Body of pancreas (tissue), 4 donors: ENCODE measurements at regions not wholly inside any gene's neighbourhood (a gene's known extent, or its start where the extent isn't known, plus 50 kb on each side); places are given as distances from the start of the nearest gene placed in this dataset.
"Not testable (repeated sequence)": the region's sequence is repeated elsewhere in the genome, so short reads cannot be mapped to it uniquely, and the experiment has no call there.

ENCODE experiments used
- ATAC-seq: fragments of 150-250 bp; one replicate; pipeline ENCODE4 v1.9.1; 2016
- DNase-seq, 4 donors: peaks; one replicate each; pipeline ENCODE4 v3.0.0-alpha.2; 2019
- H3K27ac ChIP-seq, 4 donors: fragments of 200-600 bp; sonication (generic); 1 replicate in 3 of 4; 2 replicates in 1 of 4; pipeline versions ENCODE4 v1.5.1 to v1.6.1; 2016 to 2019; ENCODE audit warnings: mild to moderate bottlenecking in 1 of 4, mixed read lengths in 1 of 4, moderate library complexity in 1 of 4
- H3K27me3 ChIP-seq, 2 donors: fragments of 200-600 bp; sonication (generic); one replicate each; pipeline ENCODE4 v1.6.0; 2016; ENCODE audit warnings: mild to moderate bottlenecking in 1 of 2
- H3K36me3 ChIP-seq, 2 donors: fragments of 200-600 bp; sonication (generic); replicated peaks in 1 of 2; 2 replicates each; pipeline ENCODE4 v1.5.1; 2016; ENCODE audit warnings: low read depth in 2 of 2; ENCODE audit not compliant: insufficient read depth in 1 of 2
- H3K4me1 ChIP-seq: fragments of 200-600 bp; sonication (generic); one replicate; pipeline ENCODE4 v1.6.0; 2016
- H3K4me3 ChIP-seq, 2 donors: fragments of 200-600 bp; sonication (generic); 1 replicate in 1 of 2; 2 replicates in 1 of 2; pipeline ENCODE4 v1.5.1; 2016 to 2019
- H3K9me3 ChIP-seq, 3 donors: fragments of 200-600 bp; sonication (generic); 1 replicate in 2 of 3; 2 replicates in 1 of 3; pipeline ENCODE4 v1.5.1; 2016
- CTCF ChIP-seq, 7 experiments: fragments of 450-650 bp in 4 of 7; fragments of 200-600 bp in 3 of 7; sonication (generic) in 3 of 7; IDR thresholded peaks; one replicate each; pipeline ENCODE4 v1.5.1; 2016 to 2019; ENCODE audit warnings: antibody characterized with exemption in 7 of 7
- POLR2A ChIP-seq, 3 donors: fragments of 450-650 bp; IDR thresholded peaks; one replicate each; pipeline ENCODE4 v1.6.1; 2016; ENCODE audit warnings: antibody characterized with exemption in 3 of 3, mild to moderate bottlenecking in 2 of 3
- WGBS, 2 donors: methylation state at CpG; one replicate each; pipeline ENCODE4 v1.1.5; 2017; 5-methylcytosine and 5-hydroxymethylcytosine counted together
- intact Hi-C: fragments of 100-400 bp; cut with DNase I; formaldehyde crosslinking; loops from one replicate; pipeline ENCODE4 v1.15.1; 2023

GRCh38 chr14:52182853-52183252 is 84.6 kb upstream of the PTGDR start:
- TF ChIP-seq CTCF (IDR thresholded peaks at IDR 0.05) (no peak), POLR2A (IDR thresholded peaks at IDR 0.05) (no peak)
- H3K4me1 ChIP-seq = no peaks in the 10 kb centered on the region
- H3K36me3 ChIP-seq = no peaks in the 10 kb centered on the region
- 31 to 55% methylated on average over 2 of the region's 2 CpGs for WGBS, 2 donors
- no peak overlapping the region for H3K27ac ChIP-seq
- H3K27me3 ChIP-seq = no peaks in the 10 kb centered on the region
- no peaks in the 10 kb centered on the region for H3K9me3 ChIP-seq
- DNase-seq = no peak
- no peak overlapping the region for H3K4me3 ChIP-seq
- ATAC-seq = no peak
- intact Hi-C loops = no loop called here

- TF ChIP-seq POLR2A (IDR thresholded peaks at IDR 0.05) (no peak), CTCF (IDR thresholded peaks at IDR 0.05) (no peak)
- Histone ChIP-seq H3K36me3 (no peaks in the 10 kb centered on the region), H3K27me3 (no peaks in the 10 kb centered on the region), H3K9me3 (no peaks in the 10 kb centered on the region), H3K4me1 (no peaks in the 10 kb centered on the region), H3K4me3 (no peak overlapping the region), H3K27ac (no peak overlapping the region)
- ATAC-seq (no peak), DNase-seq (no peak)
- WGBS, 2 donors = 40 to 64% methylated on average over 6 of the region's 6 CpGs
- intact Hi-C loops = no loop called here
These were observed 88.2 kb upstream of the PTGDR start for GRCh38 chr14:52179141-52179790.

GRCh38 chr14:52175982-52176502 is 91.5 kb upstream of the PTGDR start:
- Histone ChIP-seq H3K36me3 (no peaks in the 10 kb centered on the region), H3K27ac (no peak overlapping the region), H3K27me3 (no peaks in the 10 kb centered on the region), H3K9me3 (peaks cover 0 to 21% (median 0%) of the 10 kb centered on the region in 3 donors), H3K4me1 (no peaks in the 10 kb centered on the region), H3K4me3 (no peak overlapping the region)
- WGBS, 2 donors = 42 to 54% methylated on average over 6 of the region's 6 CpGs
- intact Hi-C loops = no loop called here
- TF ChIP-seq POLR2A (IDR thresholded peaks at IDR 0.05) = no peak
- no peak for TF ChIP-seq CTCF (IDR thresholded peaks at IDR 0.05)
- peak in 1 of 4 donors; percentile 14 for DNase-seq
- ATAC-seq = no peak

GRCh38 chr14:52171932-52172331 is 95.6 kb upstream of the PTGDR start:
- WGBS, 2 donors = 73 to 100% methylated on average over 1 of the region's 1 CpG
- H3K27me3 ChIP-seq, H3K4me3 ChIP-seq, ATAC-seq, H3K36me3 ChIP-seq, intact Hi-C loops, H3K27ac ChIP-seq, H3K4me1 ChIP-seq, DNase-seq: not testable (repeated sequence)
- H3K9me3 ChIP-seq = peaks cover 0 to 24% (median 0%) of the 10 kb centered on the region in 3 donors

GRCh38 chr14:52166822-52167221 is 98.0 kb upstream of the NID2 start:
- Histone ChIP-seq H3K27ac (no peak overlapping the region), H3K4me1 (no peaks in the 10 kb centered on the region), H3K36me3 (no peaks in the 10 kb centered on the region), H3K27me3 (no peaks in the 10 kb centered on the region), H3K4me3 (no peak overlapping the region), H3K9me3 (peaks cover 0 to 16% (median 0%) of the 10 kb centered on the region in 3 donors)
- intact Hi-C loops = no loop called here
- TF ChIP-seq CTCF (IDR thresholded peaks at IDR 0.05) = no peak
- ATAC-seq (no peak), DNase-seq (no peak)
- WGBS, 2 donors = 88 to 92% methylated on average over 5 to 11 of the region's 11 CpGs
